HG03060 (cell line): ENCODE measurements at regions not wholly inside any gene's neighbourhood (a gene's known extent, or its start where the extent isn't known, plus 50 kb on each side); places are given as distances from the start of the nearest gene placed in this dataset.

Experiments used
- ATAC-seq: cut with Tn5 transposase; IDR thresholded peaks from one replicate; pipeline ENCODE4 v1.9.1; 2021; ENCODE audit warnings: low read depth, moderate number of reproducible peaks; ENCODE audit not compliant: unreplicated experiment

GRCh38 chr15:81506071-81506470 is 132.1 kb upstream of the TMC3 start:
- no peak for ATAC-seq

DNA sequence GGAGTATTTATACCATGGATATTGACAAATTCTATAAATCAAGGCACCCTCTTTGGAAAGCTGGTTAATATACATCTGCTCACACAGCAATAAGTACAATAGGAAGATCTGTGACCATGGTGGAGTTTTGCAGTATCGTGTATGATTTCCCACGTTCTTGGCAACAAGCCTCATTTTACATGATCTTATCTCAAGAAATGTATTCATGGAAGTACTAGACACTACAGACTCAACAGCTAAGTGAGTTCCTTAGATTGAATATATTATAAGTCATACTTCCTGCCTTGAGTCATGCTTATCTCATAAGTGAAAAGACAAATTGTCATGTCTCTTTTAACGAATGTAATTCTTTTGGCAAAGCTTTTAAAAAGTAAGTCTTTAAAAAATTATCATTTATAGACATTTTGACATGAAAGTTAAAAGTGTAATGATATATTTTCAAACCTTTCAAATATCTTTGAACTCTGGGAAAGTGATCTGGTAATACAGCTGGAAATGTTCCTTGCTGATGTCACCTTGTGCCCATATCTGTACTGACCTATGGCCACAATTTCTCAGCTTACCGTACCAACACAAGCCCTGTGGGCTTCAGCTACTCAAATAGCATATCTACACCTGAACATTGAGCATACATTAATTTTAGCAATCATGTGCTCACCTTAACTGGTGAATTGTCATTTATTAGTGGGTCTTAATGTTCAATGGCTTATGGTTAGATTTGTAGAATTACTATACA is 130.3 kb upstream of the TMC3 start:
- no peak for ATAC-seq

- no peak for ATAC-seq
Measured at GRCh38 chr15:81502439-81502838, 128.4 kb upstream of the TMC3 start.

GRCh38 chr15:81500081-81500480 is 126.1 kb upstream of the TMC3 start:
- ATAC-seq: no peak

- no peak for ATAC-seq
Measured at GRCh38 chr15:81498294-81498693, 124.3 kb upstream of the TMC3 start.

- ATAC-seq: no peak
Measured at GRCh38 chr15:81497238-81497637, 123.2 kb upstream of the TMC3 start.

GRCh38 chr15:81495780-81496467 is 121.9 kb upstream of the TMC3 start:
- ATAC-seq: no peak

DNA sequence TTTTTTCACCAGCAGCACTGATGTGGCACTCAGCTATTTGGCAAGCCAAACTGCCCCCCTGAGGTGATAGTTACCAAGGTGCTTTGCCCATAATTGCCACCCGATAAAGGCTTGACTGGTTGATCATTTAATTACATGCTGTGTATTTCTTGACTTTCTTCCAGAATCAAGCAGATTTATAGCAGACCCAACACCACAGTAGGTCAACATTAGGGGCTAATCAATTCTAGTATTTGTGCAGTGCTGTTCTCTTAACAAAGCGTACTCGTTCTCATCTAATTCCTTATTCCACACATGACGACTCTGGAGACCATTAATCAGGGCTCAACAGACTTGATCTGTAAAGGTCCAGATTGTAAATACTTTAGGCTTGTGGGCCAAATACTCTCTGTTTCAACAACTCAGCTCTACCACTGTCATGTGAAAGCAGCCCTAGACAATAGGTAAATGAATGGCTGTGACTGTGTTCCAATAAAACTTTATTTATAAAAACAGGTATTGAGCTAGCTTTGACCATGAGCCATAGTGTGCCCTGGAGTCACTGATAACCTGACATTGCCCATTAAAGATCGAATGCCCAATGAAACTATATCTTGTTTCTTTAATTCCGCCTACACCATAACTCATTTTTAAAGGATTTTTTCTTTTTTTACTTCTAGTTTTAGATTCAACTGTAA is 119.1 kb upstream of the TMC3 start:
- ATAC-seq: no peak

DNA sequence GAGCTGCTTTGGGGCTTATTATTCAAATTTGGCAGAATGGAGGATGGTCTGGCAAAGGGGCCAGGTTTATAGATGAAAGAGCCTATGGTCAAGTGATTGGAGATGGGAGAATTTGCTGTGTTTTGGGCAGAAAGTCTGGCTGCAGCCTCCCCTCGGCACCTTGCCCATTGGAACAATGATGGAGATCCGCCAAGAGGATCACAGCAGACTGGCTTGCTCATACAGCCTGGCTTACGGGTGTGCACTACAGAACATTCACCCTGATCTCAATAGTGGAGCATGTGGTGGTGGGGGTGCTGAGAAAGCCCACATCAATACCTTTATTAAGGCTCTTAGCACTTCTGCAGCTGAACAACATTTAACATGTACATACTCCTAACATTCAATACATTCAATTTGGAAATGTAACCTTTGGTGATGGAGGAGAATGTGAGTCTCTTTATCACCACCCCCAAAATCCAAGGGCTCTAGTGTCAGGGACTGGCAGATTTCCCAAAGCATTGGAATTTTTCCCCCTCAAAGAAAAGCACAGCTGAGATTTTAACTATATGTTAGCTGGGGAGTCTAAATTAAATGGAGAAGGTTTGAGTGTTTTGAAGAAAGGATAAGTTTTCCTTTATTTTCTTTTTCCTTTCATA is 118.4 kb upstream of the TMC3 start:
- no peak for ATAC-seq

DNA sequence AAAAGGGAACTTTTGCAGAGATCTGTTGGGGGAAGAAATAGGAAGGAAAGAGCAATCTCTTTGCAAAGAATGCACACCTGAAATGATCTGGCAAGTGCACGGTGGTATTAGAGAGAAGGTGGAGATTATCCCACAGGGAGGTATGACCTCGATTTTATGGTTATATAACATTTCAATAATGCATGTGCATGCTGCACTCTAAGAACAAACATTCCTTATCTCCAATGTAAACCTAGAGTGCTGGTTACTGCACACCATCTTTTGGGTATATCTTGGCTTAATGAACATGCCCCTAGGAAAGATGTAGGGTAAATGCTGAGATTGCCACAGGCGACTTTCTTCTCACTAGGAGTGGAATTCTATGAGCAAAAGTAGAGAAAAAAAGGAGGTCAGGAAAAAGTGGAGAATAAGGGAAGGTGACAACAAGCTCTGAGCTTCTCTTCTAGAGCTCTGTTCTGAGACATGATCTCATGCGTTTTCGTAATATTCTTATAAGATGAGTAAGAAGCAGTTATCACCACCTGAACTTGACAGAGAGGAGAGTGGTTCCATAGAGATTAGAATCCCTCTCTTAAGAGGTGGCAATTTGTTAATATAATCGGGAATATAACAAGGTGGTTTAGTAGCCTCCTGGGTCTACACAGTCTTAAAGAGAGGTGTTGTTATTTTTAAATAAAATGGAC is 117.5 kb upstream of the TMC3 start:
- ATAC-seq: no peak

- no peak for ATAC-seq
Measured at GRCh38 chr15:81485806-81486205, 111.8 kb upstream of the TMC3 start.

GRCh38 chr15:81484086-81484955 is 110.3 kb upstream of the TMC3 start:
- ATAC-seq: no peak

- ATAC-seq: no peak
Measured at GRCh38 chr15:81483496-81483895, 109.5 kb upstream of the TMC3 start.

- ATAC-seq: no peak
Measured at GRCh38 chr15:81481346-81481745, 107.3 kb upstream of the TMC3 start.

DNA sequence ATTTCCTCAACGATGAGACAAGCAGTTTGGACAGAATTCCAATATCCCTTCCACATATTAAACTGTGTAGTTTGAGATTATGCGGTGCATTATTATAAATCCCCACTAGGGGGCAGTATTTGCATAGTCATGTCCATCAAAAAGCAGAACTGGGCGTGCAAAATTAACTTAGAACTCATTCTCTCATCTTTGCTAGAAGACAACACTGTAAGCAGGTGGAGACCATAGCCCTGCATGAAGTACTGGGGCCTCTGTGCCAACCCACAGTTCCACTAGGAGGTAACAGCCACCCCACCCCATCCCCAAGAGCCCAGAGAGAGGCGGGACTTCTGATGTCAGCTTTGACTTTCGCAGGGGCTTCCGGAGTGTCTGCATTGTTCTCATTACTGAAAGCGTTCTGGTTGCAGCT is 106.6 kb upstream of the TMC3 start:
- peak; percentile 69 for ATAC-seq

GRCh38 chr15:81478354-81478753 is 104.3 kb upstream of the TMC3 start:
- ATAC-seq: no peak

GRCh38 chr15:81475926-81476325 is 101.9 kb upstream of the TMC3 start:
- ATAC-seq: no peak

DNA sequence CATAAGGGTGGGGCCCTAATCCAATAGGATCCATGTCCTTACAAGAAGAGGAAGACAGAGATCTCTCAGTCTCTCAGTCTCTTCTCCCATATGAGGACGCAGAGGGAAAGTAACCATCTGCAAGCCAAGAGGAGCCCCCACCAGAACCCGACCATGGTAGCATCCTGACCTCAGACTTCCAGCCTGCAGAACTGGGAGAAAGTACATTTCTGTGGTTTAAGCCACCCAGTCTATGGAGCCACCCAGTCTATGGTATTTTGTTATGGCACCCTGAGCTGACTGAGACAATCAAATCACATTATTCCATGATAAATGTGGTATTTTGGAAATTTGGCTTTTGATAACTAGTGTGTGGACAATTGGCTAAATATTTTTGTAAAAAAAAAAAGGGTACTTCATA is 101.5 kb upstream of the TMC3 start:
- ATAC-seq: no peak

- ATAC-seq: no peak
Measured at GRCh38 chr15:81473946-81474345, 99.9 kb upstream of the TMC3 start.

DNA sequence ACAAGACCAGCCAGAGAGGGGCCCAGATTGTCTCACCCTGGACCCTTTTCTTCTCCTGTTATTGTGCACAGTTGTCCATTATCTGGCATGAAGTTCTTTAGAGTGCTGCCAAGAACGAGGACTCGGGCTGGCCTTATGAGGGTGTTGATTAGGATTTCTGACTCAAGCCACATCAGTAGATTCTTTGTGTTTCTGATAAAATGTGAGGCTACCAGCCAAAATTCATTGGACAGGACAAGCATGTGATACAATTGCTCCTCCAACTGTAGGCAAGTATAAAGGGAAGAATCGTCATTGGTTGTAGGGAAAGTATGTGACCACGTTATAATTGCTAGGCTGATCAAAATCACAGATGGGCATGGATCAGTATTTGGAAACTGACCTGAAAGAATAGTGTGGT is 99.2 kb upstream of the TMC3 start:
- ATAC-seq: no peak
